Choroid plexus epithelial cell (primary cell): ENCODE measurements at regions not wholly inside any gene's neighbourhood (a gene's known extent, or its start where the extent isn't known, plus 50 kb on each side); places are given as distances from the start of the nearest gene placed in this dataset.

ENCODE experiments used
- DNase-seq: peaks from one replicate; pipeline ENCODE4 v3.0.0-alpha.2; 2010; ENCODE audit warnings: low read depth
- H3K4me3 ChIP-seq: 2 replicates; pipeline ENCODE4 v1.5.1; 2011; ENCODE audit warnings: low read depth, mild to moderate bottlenecking, control low read depth, low read length, moderate library complexity
- TF ChIP-seq, protein P1 (sequence below): conservative IDR thresholded peaks from 2 replicates; pipeline ENCODE4 v1.5.1; 2011; ENCODE audit warnings: low read depth, mild to moderate bottlenecking, control low read depth, inconsistent platforms, low read length, moderate library complexity

DNA sequence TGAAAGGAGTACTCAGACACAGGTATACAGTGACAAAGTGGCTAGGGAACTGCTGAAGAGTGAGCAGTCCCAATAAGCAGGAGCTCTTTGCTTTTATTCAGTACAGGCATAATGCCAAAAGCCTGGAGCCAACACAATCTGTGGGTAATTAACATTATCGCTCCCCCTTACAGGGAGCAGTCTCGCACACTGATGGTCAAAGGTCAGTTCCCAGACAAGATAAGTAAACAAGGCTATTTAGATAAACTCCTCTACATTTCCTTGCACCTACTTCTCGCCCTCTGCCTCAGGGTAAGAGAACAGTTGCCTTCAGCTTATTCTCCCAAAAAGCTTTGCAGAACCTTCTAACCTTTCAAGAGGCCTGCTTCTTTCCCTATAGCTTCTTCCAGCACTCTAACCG, 73.9 kb upstream of the TAF9B start:
- DNase-seq, result no peak
- TF ChIP-seq, protein P1, sequence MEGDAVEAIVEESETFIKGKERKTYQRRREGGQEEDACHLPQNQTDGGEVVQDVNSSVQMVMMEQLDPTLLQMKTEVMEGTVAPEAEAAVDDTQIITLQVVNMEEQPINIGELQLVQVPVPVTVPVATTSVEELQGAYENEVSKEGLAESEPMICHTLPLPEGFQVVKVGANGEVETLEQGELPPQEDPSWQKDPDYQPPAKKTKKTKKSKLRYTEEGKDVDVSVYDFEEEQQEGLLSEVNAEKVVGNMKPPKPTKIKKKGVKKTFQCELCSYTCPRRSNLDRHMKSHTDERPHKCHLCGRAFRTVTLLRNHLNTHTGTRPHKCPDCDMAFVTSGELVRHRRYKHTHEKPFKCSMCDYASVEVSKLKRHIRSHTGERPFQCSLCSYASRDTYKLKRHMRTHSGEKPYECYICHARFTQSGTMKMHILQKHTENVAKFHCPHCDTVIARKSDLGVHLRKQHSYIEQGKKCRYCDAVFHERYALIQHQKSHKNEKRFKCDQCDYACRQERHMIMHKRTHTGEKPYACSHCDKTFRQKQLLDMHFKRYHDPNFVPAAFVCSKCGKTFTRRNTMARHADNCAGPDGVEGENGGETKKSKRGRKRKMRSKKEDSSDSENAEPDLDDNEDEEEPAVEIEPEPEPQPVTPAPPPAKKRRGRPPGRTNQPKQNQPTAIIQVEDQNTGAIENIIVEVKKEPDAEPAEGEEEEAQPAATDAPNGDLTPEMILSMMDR, result no peak
- no peak overlapping the region for H3K4me3 ChIP-seq

DNA sequence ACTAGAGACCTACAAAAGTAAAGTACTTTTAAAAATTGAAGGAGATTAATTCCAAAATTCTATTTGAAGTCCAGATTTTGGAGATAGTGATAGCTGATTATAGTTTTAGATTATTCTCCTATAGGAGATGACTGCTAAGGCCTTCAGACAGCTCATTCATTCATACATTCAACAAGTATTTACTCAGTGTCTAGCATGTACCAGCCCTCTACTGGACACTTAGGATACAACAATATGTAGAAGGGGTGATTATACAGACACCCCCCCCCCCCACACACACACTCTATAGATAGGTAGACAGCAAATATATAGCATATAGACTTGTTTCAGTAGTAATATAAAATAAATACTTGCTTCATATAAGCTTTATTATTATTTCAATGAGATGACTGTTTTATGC, 60.4 kb upstream of the TAF9B start:
- H3K4me3 ChIP-seq, result no peak overlapping the region
- TF ChIP-seq, protein P1, result peak; percentile 32
- DNase-seq, result peak; percentile 35
